NCI-H2196 (cell line): ENCODE measurements at regions not wholly inside any gene's neighbourhood (a gene's known extent, or its start where the extent isn't known, plus 50 kb on each side); places are given as distances from the start of the nearest gene placed in this dataset.

ENCODE experiments used
- DNase-seq: peaks from one replicate; lab custom pipeline; 2025; ENCODE audit not compliant: unreplicated experiment; lab: John Stamatoyannopoulos, UW

DNA sequence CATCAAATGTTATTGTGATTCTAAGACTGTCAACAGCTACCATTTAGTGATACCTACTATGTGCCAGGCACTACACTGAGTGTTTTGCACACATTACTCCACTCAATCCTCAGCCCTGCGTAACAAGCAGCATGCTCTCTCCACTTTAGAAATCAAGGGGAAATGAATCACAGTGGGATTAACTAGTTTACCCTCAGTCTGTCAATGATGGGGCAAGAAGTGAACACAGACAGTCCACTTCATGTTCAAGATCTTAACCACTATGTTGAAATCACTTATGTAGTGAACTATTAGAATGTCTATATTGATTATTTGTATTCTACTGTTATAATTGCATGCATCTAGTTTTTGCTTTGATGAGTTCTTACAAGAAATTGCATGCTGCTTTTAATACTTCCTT lies 165.3 kb downstream of the LTN1 start:
- DNase-seq, result no peak

DNA sequence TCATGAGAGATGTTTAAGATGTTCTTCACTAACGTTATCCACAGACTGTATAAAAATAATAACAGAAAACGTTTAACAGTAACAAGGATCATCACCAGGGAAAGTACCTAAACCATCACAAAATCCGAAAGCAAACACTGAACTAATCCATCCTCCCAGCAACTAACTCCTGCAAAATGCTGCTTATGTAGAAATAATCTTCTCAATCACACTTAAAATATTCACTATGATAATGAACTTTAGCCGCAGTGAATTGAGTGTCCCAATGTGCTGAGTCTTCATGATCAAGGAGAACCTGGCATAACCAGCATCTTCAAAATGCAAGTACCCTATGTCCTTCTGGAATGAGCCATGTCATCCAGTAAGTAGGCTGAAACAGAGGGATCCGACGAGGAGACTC lies 166.1 kb downstream of the LTN1 start:
- no peak for DNase-seq

DNA sequence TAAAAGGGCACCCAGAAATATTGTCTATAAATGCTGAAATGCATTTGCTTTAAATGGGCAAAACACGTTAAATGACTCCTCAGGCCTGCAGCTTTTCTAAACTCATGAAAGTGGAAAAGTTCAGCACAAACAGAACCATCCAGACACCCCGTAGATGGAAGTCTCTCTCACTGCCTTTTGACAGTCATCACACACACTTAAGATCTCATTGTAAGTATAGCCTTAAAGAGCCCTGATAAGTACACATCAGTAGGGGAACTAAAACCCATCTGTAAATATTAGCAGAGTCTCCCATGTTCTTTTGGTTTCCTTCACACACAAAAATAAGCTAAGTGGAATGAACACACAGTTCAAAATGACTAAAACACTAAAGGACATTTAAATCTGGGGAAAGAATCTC lies 166.7 kb downstream of the LTN1 start:
- no peak for DNase-seq

DNA sequence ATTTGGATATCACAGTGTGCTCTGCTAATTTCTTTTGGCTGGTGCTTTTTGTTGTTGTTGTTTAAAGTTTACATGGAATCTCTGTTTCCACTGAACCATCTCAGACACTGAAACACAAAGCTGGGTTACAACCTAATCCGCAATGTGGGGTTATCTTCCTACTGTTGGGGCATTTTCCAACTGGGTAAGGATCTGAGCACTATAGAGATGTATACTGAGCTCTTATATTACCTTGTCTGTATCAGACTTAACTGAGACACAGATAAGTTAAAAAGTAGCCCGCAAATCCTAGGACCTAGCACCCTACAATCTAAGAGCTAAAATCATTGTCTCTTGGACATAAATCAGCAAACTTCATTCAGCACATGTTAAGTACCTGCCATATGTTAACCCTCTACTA lies 169.2 kb downstream of the LTN1 start:
- no peak for DNase-seq

DNA sequence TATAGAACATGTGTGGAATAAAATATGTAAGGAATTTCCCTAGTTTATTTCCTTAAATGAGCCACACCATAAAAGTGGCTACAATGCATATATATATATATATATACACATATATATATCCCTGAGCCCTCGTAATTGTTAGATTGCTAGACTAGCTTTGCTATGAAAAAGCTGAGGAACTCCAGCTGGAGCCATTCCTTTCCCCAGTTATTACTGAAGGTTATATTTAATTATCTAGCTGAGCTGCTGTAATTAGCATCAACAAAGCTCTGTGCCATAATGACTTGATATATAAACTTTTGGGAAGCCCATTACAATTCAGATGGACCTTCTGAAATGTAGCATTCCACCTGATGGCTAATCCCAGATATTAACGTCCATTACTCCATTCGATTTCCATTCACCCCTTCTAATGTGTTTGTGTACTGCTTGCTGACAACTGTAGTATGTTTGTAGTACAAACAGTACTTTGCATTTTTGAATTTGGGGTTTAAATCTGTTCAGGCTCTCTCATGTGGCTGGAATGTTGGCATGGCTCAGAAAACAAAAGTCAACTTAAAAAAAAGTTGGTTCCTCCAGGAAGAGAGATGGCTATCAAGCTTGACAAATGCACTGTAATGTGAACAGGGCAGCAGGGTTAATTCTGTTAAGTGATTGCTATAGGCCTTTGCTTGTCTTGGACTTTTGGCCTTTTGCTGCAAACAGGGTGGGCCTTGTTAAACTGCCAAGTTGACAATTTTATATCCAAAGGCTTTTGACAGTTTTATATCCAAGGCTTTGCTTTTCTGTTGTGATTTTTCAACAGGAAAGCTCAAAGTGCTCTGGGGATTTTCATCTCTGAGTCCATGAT lies 170.0 kb downstream of the LTN1 start:
- DNase-seq, result no peak

DNA sequence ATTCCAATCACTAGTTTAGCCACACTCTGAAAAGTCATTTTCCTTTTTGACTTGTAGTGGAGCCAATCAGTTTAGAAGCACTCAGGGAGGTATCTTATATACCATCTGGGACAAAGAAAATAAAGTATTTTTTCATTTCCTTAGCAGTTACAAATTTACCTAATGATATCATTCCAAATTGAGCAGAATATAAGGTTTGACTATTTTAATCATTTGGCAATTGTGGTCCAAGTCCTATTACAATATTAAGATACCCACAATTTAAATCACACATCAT lies 170.6 kb downstream of the LTN1 start:
- no peak for DNase-seq

DNA sequence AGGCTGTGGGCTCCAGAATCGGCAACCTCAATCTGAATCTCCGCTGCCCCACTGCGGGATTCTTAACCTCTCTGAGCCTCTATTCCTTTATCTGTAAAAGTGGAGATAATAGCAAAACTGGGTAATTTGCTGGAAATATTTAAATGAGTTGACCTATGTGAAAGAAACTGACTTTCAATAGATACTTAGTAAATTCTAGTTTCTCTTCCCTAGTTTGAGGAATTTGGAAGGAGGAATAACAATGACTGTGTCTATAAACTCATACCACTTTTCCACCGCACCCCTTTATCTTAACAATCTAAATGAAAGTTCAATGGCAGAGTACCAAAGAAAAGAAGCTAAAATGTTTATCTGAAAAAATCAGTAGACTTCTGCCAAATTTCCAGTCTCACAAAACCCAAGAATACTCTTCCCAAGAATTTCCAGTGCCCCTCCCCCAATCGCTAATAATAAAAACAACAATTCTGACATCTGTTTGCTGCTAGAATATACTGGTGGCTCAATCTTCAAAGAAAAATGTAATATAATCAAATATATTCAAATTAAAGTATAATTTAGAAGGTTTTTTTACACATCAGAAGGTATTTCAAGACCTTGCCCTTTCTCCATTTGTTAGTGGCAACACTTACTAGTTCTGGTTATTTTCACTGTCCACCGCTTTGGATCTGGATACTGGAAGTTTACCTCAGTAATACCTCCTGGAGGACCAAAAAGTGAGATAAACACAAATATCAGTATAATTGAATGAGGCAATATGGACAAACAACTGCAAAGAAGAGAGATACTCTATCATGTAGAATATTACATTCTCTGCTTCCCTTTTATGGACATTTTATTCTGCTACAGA lies 171.2 kb downstream of the LTN1 start:
- DNase-seq, result no peak

DNA sequence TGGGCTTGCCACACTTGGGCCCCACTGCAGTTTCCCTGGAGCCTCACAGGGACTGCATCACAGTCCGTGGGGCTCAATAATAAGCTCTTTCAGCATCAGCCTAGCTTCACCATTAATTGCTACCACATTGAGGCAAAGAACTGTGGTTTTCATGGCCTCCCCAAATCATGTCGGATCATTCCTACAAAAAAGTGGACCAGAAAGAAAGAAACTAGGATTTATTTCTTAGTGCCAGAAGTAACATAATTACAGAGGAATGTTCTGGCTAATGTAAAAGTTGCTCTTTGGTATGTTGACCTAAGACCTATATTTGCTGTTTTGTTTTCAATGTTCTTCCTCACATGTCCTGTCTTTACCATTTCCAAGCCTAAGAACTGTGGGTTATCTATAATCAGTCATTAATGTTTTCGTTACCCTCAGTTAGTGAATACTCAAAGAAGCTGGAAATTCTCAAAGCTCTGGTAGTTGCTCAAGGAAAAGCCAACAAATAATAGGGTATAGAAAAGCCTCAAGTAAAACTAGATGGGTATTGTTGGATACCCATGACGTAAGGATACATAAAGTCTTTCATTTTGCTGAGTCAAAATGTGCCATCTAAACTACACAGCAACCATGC lies 173.9 kb downstream of the LTN1 start:
- no peak for DNase-seq

DNA sequence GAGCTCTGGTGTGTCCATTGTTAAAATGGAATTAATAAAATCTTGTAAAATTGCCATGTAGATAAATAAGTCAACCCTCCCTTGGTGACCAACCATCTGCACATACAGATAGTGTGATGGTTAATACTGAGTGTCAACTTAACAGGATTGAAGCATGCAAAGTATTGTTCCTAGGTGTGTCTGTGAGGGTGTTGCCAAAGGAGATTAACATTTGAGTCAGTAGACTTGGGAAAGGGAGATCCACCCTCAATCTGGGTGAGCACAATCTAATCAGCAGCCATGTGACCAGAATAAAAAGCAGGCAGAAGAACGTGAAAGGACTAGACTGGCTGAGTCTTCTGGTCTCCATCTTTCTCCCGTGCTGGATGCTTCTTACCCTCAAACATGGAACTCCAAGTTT lies 174.8 kb downstream of the LTN1 start:
- DNase-seq, result no peak

DNA sequence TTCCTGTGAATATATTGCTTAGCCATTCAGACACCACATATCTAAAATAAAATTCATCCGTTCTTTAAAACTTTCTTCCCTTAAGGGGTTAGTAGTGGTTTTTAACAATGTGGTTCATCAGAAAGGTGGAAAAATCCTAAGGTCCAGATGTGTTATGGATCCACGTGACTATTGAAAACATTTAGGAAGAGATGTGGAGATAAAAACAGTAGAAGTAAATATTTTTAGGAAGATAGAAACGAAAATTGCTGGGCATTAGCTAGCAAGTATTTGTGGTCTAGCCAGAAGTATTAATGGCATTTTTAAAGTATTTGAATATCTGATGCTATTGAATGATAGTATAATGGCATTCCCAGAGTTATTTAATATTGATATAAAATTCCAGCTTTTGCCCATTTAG lies 180.8 kb downstream of the LTN1 start:
- DNase-seq, result no peak

DNA sequence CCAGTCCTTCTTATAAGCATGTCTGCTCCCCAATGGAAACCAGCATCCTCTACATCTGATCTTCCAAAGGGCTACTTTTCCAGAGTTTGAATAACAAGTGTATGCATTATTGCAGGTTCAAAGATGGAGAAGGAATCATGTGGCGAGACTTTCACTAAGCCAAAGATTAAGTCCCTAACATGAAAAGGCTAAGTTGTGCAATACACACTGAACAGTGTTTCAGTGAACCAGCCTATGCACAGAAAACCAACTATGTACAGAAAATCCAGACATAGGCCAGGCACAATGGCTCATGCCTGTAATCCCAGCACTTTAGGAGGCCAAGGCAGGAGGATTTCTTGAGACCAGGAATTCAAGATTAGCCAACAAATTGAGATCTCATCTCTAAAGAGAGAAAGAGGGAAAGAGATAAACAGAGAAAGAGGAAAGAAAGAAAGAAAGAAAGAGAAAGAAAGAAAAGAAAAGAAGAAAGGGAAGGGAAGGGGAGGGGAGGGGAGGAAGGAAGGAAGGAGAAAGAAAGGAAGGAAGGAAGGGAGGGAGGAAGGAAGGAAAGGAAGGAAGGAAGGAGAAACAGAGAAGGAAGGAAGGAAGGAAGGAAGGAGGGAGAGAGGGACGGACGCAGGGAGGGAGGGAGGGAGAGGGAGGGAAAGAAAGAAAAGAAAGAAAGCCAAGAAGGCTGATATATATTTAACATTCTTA lies 181.7 kb downstream of the LTN1 start:
- no peak for DNase-seq

DNA sequence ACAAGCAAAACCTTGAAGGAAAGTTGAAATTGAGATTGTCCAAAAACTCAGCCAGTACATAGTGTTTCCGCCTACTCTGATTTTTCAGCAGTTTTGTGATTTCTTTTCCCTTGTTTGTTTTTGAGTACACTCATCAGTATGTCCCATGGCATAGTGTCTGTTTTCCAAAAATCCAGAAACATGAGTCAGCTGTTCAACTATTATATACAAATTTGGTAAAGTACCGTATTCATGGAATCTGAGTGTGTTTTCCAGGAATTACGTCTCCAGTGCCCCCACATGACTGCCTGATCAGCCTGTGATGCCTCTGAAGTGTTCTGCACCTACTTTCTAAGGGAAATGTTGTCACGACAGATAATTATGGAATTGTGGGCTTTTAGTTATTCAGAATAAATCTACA lies 186.8 kb downstream of the LTN1 start:
- DNase-seq, result no peak

DNA sequence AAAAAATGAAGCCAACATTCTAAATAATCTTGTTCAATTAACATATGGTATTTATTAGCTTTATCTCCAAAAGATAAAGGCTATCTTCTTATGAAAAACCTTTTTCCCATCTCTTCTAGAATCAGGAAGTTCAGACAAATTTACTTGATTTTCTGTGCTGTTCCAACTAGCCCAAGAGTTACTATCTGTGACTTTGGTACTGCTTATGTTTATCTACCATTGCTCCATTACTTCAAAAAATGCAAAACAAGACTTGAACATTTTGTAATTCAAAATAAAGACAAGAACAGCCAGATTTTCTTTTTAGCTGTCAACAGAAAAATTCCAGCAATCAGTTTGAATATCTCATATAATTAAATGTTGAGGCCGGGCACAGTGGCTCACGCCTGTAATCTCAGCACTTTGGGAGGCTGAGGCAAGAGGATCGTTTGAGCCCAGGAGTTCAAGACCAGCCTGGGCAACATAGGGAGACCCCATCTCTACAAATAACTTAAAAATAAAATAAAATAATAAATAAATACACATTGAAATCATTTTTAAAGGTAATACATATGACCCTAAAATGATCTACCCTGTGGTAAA lies 188.5 kb downstream of the LTN1 start:
- DNase-seq, result no peak

DNA sequence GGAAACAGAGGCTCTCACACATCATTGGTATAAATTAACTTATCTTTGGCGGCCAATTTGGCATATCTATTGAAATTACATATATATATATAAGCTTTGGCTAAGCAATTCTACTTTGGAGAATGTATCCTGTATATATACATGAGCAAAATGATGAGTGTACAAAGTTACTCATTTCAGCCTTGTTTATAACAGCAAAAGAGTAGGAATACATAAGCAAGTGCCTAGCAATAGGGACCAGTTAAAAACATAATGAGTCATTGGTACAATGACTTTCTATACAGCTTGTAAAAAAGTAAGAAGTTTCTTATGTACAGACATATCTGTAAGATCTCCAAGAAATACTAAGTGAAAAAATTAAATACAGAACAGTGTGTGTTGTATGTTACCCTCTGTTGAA lies 190.8 kb downstream of the LTN1 start:
- no peak for DNase-seq

DNA sequence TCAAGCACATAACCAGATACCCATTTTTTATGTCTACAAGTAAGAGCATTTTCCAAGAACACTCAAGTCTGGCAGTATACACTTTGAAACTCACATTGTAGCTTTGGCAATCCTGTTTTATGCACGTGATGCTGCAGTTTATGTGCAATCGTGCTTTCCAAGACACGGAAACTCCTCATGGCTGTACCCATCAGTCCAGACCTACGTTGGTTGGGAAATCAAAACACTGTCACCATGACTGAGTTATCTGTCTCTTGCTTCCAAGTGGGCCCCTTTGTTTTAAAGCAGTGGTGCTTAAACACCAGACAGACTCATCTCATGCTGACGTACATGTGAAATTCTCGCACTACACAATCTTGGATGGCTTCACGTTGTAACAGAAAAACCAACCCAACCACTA lies 192.8 kb downstream of the LTN1 start:
- DNase-seq, result no peak

DNA sequence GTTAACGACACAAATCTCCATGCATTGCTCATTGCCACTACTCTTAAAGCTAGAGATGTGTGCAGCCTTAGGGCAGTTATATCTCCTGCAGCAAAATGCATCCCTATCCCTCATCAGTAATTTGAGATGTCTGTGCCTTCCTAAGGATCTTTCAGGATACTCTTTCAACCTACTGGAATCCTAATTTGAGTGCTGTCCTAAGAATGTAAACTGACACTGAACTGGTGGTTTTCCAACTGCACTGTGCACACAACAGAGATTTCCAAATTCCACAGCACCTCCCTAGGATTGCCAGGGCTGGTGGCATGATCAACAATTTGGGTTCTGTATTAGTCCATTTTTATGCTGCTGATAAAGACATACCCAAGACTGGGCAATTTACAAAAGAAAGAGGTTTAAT lies 193.9 kb downstream of the LTN1 start:
- no peak for DNase-seq

DNA sequence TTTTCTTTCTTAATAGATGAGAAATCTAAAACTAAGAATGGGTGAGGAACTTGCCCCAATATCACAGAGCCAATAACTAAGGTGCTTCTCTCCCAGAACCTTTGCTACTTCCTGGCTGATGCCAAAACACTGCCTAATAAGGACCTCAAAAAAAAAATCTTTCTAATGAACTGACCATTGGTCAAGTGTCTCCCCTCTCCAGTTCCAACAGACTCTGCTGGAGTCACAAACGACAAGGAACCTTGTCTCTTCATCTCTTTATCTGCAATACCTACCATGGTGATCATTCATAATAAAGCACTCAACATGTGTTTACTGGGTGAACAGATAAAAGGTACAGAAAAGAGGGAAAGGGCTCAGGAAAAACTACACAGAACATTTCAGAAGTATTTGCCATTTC lies 197.4 kb downstream of the LTN1 start:
- DNase-seq, result no peak

DNA sequence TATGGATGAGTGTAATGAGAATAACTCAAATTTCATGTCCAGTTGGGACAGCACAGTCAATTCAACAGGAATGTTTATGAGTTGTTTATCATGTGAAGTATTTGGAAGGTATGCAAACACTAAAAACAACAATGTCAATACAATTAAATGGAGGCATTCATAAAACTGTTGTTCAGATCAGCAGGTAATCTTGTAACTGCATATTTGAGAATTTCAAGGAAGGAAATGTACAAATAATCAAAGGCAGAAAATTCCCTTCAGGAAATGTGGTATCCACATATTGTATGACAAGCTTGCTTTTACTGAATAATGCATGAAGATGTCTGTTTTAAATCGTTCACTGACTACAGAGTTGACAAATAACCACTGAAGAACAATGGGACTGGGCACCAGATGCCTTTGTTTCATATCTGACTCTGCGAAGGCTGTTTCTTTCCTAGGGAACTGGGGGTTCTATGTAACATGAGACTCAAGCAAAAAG lies 198.3 kb downstream of the LTN1 start:
- DNase-seq, result no peak

DNA sequence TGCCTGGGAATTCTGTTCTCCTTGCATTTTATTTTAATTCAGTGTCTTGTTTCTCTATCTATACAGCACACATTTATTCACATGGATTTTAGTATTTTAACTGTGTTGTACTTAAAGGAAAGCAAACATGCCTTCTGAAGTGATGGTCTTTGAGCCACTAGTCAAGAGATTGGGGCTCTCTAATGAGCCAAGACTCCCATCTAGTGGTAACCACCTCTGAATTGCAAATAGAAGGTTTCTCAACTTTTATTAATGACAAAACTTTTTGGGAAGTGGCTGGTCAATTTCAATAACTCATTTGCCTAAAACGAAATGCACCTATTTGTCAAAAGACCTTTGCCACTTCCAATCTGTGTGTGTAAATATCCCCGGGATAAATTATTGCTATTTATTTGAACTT lies 199.6 kb downstream of the LTN1 start:
- DNase-seq, result no peak

DNA sequence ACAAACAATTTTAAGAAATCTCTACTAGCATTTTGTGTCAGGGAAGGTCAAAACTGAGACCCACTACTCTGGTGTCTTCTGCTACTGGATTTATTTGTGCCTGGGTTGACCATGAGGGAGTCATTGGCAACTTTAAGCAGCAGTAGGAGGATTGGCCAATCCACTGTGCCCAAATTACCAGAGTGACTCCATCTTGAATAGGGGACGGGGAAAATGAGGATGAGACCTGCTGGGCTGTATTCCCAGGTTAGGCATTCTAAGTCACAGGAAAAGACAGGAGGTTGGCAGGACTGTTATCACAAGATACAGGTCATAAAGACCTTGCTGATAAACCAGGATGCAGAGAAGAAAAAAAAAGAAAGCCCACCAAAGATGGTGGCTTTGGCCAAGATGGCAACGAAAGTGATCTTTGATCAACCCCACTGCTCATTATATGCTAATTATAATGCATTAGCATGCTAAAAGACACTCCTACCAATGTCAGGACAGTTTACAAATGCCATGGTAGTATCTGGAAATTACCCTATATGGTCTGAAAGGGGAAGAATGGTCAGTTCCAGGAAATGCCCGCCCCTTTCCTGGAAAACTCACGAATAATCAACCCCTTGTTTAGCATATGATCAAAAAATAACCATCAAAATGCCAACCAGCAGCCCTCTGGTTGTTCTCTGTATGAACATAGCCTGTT lies 200.9 kb downstream of the LTN1 start:
- no peak for DNase-seq

DNA sequence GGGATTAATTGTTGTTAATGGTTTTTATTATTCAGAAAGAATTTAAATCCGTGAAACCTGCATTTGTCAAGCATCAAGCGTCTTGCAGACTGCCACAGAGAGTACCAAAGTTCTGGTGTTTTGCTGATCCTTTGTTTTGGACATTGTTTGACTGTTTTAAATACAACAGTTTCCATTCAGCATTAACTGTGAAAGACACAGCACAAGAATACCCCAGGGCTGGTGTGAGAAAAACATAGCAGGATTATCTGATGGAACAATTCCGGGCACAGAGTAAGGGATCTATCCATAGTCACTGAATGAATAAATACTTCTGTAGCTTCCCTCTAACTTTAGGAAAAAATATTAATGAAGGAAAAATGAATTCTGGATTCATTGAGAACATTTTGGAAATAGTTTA lies 202.3 kb downstream of the LTN1 start:
- no peak for DNase-seq
